ENCODE measurements at regions not wholly inside any gene's neighbourhood (a gene's known extent, or its start where the extent isn't known, plus 50 kb on each side); places are given as distances from the start of the nearest gene placed in this dataset.
A peak's percentile ranks its signal among the peaks of the same experiment; 100 is the strongest.

- no peak for DNase-seq (ENCODE audit: low read depth in 3 of 3)
Measured at GRCh38 chrX:22664826-22665225, 334.9 kb upstream of the DDX53 start.

GRCh38 chrX:22665818-22666217 lies 333.9 kb upstream of the DDX53 start:
- DNase-seq (ENCODE audit: low read depth in 3 of 3): no peak

GRCh38 chrX:22666441-22666840 lies 333.3 kb upstream of the DDX53 start:
- DNase-seq (ENCODE audit: low read depth in 3 of 3): no peak

- no peak for DNase-seq (ENCODE audit: low read depth in 3 of 3)
Measured at GRCh38 chrX:22674932-22675331, 324.8 kb upstream of the DDX53 start.

- DNase-seq (ENCODE audit: low read depth in 3 of 3): no peak
Measured at GRCh38 chrX:22686138-22686541, 313.6 kb upstream of the DDX53 start.

- no peak for DNase-seq (ENCODE audit: low read depth in 3 of 3)
Measured at GRCh38 chrX:22689290-22689689, 310.5 kb upstream of the DDX53 start.

GRCh38 chrX:22690116-22690515 lies 309.6 kb upstream of the DDX53 start:
- DNase-seq (ENCODE audit: low read depth in 3 of 3): no peak

GRCh38 chrX:22691966-22692565 lies 307.7 kb upstream of the DDX53 start:
- DNase-seq (ENCODE audit: low read depth in 3 of 3): no peak

GRCh38 chrX:22698151-22698550 lies 301.6 kb upstream of the DDX53 start:
- no peak for DNase-seq (ENCODE audit: low read depth in 3 of 3)

- DNase-seq (ENCODE audit: low read depth in 3 of 3): no peak
Measured at GRCh38 chrX:22699581-22700091, 300.1 kb upstream of the DDX53 start.

GRCh38 chrX:22712942-22713341 lies 286.8 kb upstream of the DDX53 start:
- DNase-seq (ENCODE audit: low read depth in 3 of 3): no peak

- DNase-seq (ENCODE audit: low read depth in 3 of 3): no peak
Measured at GRCh38 chrX:22730542-22730941, 269.2 kb upstream of the DDX53 start.

- DNase-seq (ENCODE audit: low read depth in 3 of 3): no peak
Measured at GRCh38 chrX:22737541-22737940, 262.2 kb upstream of the DDX53 start.

GRCh38 chrX:22739276-22739675 lies 260.5 kb upstream of the DDX53 start:
- no peak for DNase-seq (ENCODE audit: low read depth in 3 of 3)

- no peak for DNase-seq (ENCODE audit: low read depth in 3 of 3)
Measured at GRCh38 chrX:22740836-22741235, 258.9 kb upstream of the DDX53 start.

GRCh38 chrX:22742174-22742573 lies 257.6 kb upstream of the DDX53 start:
- DNase-seq (ENCODE audit: low read depth in 3 of 3): no peak

- no peak for DNase-seq (ENCODE audit: low read depth in 3 of 3)
Measured at GRCh38 chrX:22746081-22746480, 253.7 kb upstream of the DDX53 start.

- peak in 2 of 3 donors; percentile 3 to 46 for DNase-seq (ENCODE audit: low read depth in 3 of 3)
Measured at GRCh38 chrX:22748093-22748999, 251.4 kb upstream of the DDX53 start.

GRCh38 chrX:22758807-22759481 lies 240.8 kb upstream of the DDX53 start:
- no peak for DNase-seq (ENCODE audit: low read depth in 3 of 3)

- no peak for DNase-seq (ENCODE audit: low read depth in 3 of 3)
Measured at GRCh38 chrX:22760513-22761057, 239.2 kb upstream of the DDX53 start.

- no peak for DNase-seq (ENCODE audit: low read depth in 3 of 3)
Measured at GRCh38 chrX:22788221-22788620, 211.5 kb upstream of the DDX53 start.

- DNase-seq (ENCODE audit: low read depth in 3 of 3): no peak
Measured at GRCh38 chrX:22795671-22796070, 204.1 kb upstream of the DDX53 start.

Data from stimulated activated CD4-positive, alpha-beta T cell treated with anti-CD3 and anti-CD28 coated beads, TNF-alpha, amount 100 ng/mL, for 48 hours (primary cell).